OCI-LY3 (cell line): ENCODE measurements at regions not wholly inside any gene's neighbourhood (a gene's known extent, or its start where the extent isn't known, plus 50 kb on each side); places are given as distances from the start of the nearest gene placed in this dataset.

Source experiments
- H2AFZ ChIP-seq: fragments of 200-600, 300-600 bp; shearing (Covaris generic); 2 replicates; pipeline ENCODE4 v1.6.0; 2014; ENCODE audit warnings: antibody characterized with exemption, low read depth, low read length
- H3K27ac ChIP-seq: fragments of 200-600, 300-600 bp; sonication (generic); 2 replicates; pipeline ENCODE4 v1.5.1; 2014; ENCODE audit warnings: mild to moderate bottlenecking, low read length, moderate library complexity, mixed read lengths
- H3K27me3 ChIP-seq: fragments of 200-600, 300-600 bp; sonication (generic); 2 replicates; pipeline ENCODE4 v1.6.1; 2014; ENCODE audit warnings: low read depth, low read length, mixed read lengths
- H3K36me3 ChIP-seq: fragments of 200-600, 300-600 bp; sonication (generic); replicated peaks from 2 replicates; pipeline ENCODE3; 2014; ENCODE audit warnings: low read depth, low read length, mixed read lengths
- H3K4me1 ChIP-seq: fragments of 300-600, 200-600 bp; sonication (generic); 2 replicates; pipeline ENCODE4 v1.6.1; 2014; ENCODE audit warnings: low read length, mixed read lengths
- H3K4me2 ChIP-seq: fragments of 200-600, 300-600 bp; sonication (generic); 2 replicates; pipeline ENCODE4 v1.6.1; 2014; ENCODE audit warnings: low read length, mixed read lengths
- H3K4me3 ChIP-seq: fragments of 300-600, 200-600 bp; sonication (generic); 2 replicates; pipeline ENCODE4 v1.5.1; 2014; ENCODE audit warnings: antibody characterized with exemption, mild to moderate bottlenecking, low read length, moderate library complexity
- H3K79me2 ChIP-seq: fragments of 300-600, 200-600 bp; shearing (Covaris generic); 2 replicates; pipeline ENCODE4 v1.6.1; 2014; ENCODE audit warnings: mild to moderate bottlenecking, low read length, mixed read lengths
- H3K9ac ChIP-seq: fragments of 300-600, 200-600 bp; shearing (Covaris generic); 2 replicates; pipeline ENCODE4 v1.6.0; 2014; ENCODE audit warnings: mild to moderate bottlenecking, low read length, moderate library complexity
- H3K9me3 ChIP-seq: fragments of 200-600, 300-600 bp; shearing (Covaris generic); 2 replicates; pipeline ENCODE4 v1.6.1; 2014; ENCODE audit warnings: low read length, mixed read lengths; ENCODE audit not compliant: insufficient read depth
- H4K20me1 ChIP-seq: fragments of 200-600, 300-600 bp; sonication (generic); 2 replicates; pipeline ENCODE4 v1.6.1; 2016; ENCODE audit warnings: low read length, mixed read lengths; ENCODE audit not compliant: insufficient read depth
- CTCF ChIP-seq: fragments of 200-600, 300-600 bp; sonication (generic); IDR thresholded peaks from 2 replicates; pipeline ENCODE4 v1.5.1; 2014; ENCODE audit warnings: antibody characterized with exemption, low read length, low read depth
- EZH2phosphoT487 ChIP-seq: fragments of 200-600 bp; shearing (Covaris generic); IDR thresholded peaks from 2 replicates; pipeline ENCODE4 v1.6.1; 2018; ENCODE audit warnings: antibody characterized with exemption, mixed run types, low read depth

GRCh38 chr10:117790621-117791020, 248.1 kb downstream of the EMX2 start:
- no peak for TF ChIP-seq CTCF
- no peak for TF ChIP-seq EZH2phosphoT487
- Histone ChIP-seq H3K27me3 (no peaks in the 10 kb centered on the region), H3K79me2 (no peaks in the 10 kb centered on the region), H3K27ac (no peak overlapping the region), H4K20me1 (no peaks in the 10 kb centered on the region), H3K4me3 (no peak overlapping the region), H3K9me3 (no peaks in the 10 kb centered on the region), H3K4me2 (no peak overlapping the region), H3K9ac (no peak overlapping the region), H2AFZ (no peak overlapping the region), H3K36me3 (no peaks in the 10 kb centered on the region), H3K4me1 (no peaks in the 10 kb centered on the region)

- TF ChIP-seq EZH2phosphoT487 (no peak), CTCF (no peak)
- no peak overlapping the region for H3K9ac ChIP-seq
- no peaks in the 10 kb centered on the region for H4K20me1 ChIP-seq
- no peak overlapping the region for H3K4me3 ChIP-seq
- no peaks in the 10 kb centered on the region for H3K27me3 ChIP-seq
- H3K27ac ChIP-seq: no peak overlapping the region
- no peaks in the 10 kb centered on the region for H3K4me1 ChIP-seq
- no peak overlapping the region for H2AFZ ChIP-seq
- H3K36me3 ChIP-seq: no peaks in the 10 kb centered on the region
- no peaks in the 10 kb centered on the region for H3K79me2 ChIP-seq
- H3K9me3 ChIP-seq: no peaks in the 10 kb centered on the region
- no peak overlapping the region for H3K4me2 ChIP-seq
Measured at GRCh38 chr10:117792214-117792613, 249.7 kb downstream of the EMX2 start.

GRCh38 chr10:117796130-117796745, 250.5 kb downstream of the RAB11FIP2 start:
- Histone ChIP-seq H3K4me3 (no peak overlapping the region), H3K79me2 (no peaks in the 10 kb centered on the region), H3K36me3 (no peaks in the 10 kb centered on the region), H3K4me1 (no peaks in the 10 kb centered on the region), H3K27me3 (no peaks in the 10 kb centered on the region), H4K20me1 (no peaks in the 10 kb centered on the region), H3K9ac (no peak overlapping the region), H2AFZ (no peak overlapping the region), H3K4me2 (no peak overlapping the region), H3K27ac (no peak overlapping the region), H3K9me3 (no peaks in the 10 kb centered on the region)
- TF ChIP-seq CTCF: no peak

GRCh38 chr10:117797296-117797695, 249.4 kb downstream of the RAB11FIP2 start:
- no peaks in the 10 kb centered on the region for H3K36me3 ChIP-seq
- H4K20me1 ChIP-seq: no peaks in the 10 kb centered on the region
- no peak overlapping the region for H2AFZ ChIP-seq
- no peak overlapping the region for H3K27ac ChIP-seq
- no peak overlapping the region for H3K4me2 ChIP-seq
- H3K27me3 ChIP-seq: no peaks in the 10 kb centered on the region
- H3K9ac ChIP-seq: no peak overlapping the region
- TF ChIP-seq CTCF (no peak), EZH2phosphoT487 (no peak)
- no peaks in the 10 kb centered on the region for H3K9me3 ChIP-seq
- H3K4me1 ChIP-seq: no peaks in the 10 kb centered on the region
- no peak overlapping the region for H3K4me3 ChIP-seq
- H3K79me2 ChIP-seq: no peaks in the 10 kb centered on the region
